IgD-negative memory B cell (primary cell): ENCODE measurements at regions not wholly inside any gene's neighbourhood (a gene's known extent, or its start where the extent isn't known, plus 50 kb on each side); places are given as distances from the start of the nearest gene placed in this dataset.
"Not testable (repeated sequence)": the region's sequence is repeated elsewhere in the genome, so short reads cannot be mapped to it uniquely, and the experiment has no call there.

ENCODE experiments used
- H3K27ac Mint-ChIP-seq, 3 donors: one replicate each; pipeline ENCODE4 v1.8.0; 2020 to 2022; ENCODE audit warnings: mild to moderate bottlenecking in 3 of 3, mixed read lengths in 3 of 3, moderate library complexity in 1 of 3
- H3K27me3 Mint-ChIP-seq: one replicate; pipeline ENCODE4 v1.8.0; 2021; ENCODE audit warnings: mixed read lengths
- H3K36me3 Mint-ChIP-seq: one replicate; pipeline ENCODE4 v1.8.0; 2020; ENCODE audit warnings: mild to moderate bottlenecking, mixed read lengths
- H3K4me1 Mint-ChIP-seq, 3 donors: one replicate each; pipeline ENCODE4 v1.8.0; 2020 to 2022; ENCODE audit warnings: mixed read lengths in 3 of 3, mild to moderate bottlenecking in 1 of 3
- H3K4me3 Mint-ChIP-seq, 4 donors: one replicate each; pipeline ENCODE4 v1.8.0; 2020 to 2022; ENCODE audit warnings: mild to moderate bottlenecking in 4 of 4, mixed read lengths in 4 of 4, moderate library complexity in 3 of 4
- H3K9me3 Mint-ChIP-seq, 3 donors: one replicate each; pipeline ENCODE4 v1.8.0; 2020 to 2021; ENCODE audit warnings: mixed read lengths in 3 of 3, mild to moderate bottlenecking in 1 of 3

DNA sequence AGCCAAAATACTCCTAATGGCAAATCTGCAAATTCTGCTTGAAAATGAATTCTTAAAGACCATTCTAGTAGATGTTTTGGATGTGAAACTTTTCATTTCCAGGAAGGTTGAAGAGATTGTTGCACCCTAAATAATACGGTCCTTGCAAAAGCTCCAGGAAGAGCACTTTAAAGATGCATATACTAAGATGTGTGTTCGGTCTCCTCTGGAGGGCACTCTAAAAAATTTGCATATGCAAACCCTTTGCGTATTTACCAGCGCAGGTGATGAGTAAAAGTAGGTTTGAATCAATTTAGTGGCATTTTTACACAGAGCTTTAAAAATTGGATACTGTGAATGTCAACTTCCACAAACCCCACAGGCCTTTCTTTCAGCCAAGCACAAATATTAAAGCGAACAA lies 378.1 kb upstream of the SORCS1 start:
- Mint-ChIP-seq H3K36me3 (peaks cover 2% of the 10 kb centered on the region), H3K27ac (no peak overlapping the region), H3K27me3 (no peaks in the 10 kb centered on the region), H3K4me3 (no peak overlapping the region), H3K4me1 (peaks cover 0 to 2% (median 0%) of the 10 kb centered on the region in 3 donors), H3K9me3 (peaks cover 0 to 6% (median 3%) of the 10 kb centered on the region in 3 donors)

DNA sequence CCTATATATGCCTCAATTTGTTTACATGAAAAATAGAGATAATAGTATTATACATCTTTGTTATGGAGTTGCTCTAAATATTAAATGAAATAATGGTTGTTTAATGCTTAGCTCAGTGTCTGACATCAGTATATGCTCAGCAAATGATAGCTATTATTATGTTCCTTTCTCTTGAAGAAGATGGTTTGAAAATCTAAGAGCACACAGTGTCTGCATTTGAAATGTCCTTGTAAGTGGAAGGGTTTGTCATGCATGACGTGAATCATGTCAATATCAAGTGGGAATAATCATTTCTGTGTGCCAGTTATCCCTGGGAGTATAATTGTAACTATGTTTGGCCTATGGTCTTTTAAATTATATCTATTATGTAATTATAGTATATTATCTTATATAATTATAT lies 377.5 kb upstream of the SORCS1 start:
- Mint-ChIP-seq H3K27me3 (no peaks in the 10 kb centered on the region), H3K4me1 (peaks cover 0 to 2% (median 0%) of the 10 kb centered on the region in 3 donors), H3K36me3 (peaks cover 2% of the 10 kb centered on the region), H3K27ac (no peak overlapping the region), H3K9me3 (peaks cover 0 to 10% (median 3%) of the 10 kb centered on the region in 3 donors), H3K4me3 (no peak overlapping the region)

DNA sequence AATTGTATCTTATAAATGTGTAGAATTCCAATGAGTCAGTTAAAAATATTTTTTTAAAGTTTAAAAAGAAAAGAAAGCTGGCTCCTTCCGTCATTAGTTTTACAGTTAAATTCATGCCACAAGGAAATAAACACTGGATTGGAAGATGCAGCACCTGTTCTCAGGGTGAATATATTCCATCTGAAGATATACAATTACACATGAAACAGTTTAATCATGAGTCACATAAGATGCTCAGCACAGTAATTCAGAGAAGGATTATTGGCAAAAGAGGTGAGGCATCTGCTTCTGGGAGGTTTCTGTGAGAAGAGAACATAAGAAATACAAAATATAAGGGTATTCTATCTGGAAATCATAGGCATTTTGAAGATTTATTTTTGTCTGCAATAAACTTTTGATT lies 376.5 kb upstream of the SORCS1 start:
- H3K9me3 Mint-ChIP-seq = peaks cover 0 to 10% (median 3%) of the 10 kb centered on the region in 3 donors
- peaks cover 2% of the 10 kb centered on the region for H3K36me3 Mint-ChIP-seq
- H3K4me1 Mint-ChIP-seq = peaks cover 0 to 2% (median 0%) of the 10 kb centered on the region in 3 donors
- H3K27ac Mint-ChIP-seq = no peak overlapping the region
- no peaks in the 10 kb centered on the region for H3K27me3 Mint-ChIP-seq
- no peak overlapping the region for H3K4me3 Mint-ChIP-seq

DNA sequence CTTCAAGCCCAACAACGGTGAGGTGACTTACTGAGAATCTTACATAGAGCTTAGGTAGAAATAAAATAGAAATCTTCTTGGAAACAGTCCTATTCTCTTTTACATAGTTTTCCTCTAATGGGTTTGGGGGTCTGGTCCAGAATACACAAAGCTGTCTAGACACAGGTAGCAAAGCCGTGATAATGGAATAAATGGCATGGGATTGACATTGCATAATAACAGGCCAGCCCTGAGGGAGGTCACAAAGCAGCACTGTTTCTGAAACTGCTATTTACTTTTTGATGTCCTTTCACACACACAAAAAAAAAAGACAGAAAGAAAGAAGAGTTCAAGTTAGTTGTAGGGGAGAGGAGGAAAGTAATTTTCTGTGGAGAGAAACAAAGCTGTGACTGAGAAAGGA lies 364.8 kb upstream of the SORCS1 start:
- H3K27ac Mint-ChIP-seq = no peak overlapping the region
- H3K27me3 Mint-ChIP-seq = no peaks in the 10 kb centered on the region
- H3K9me3 Mint-ChIP-seq = peaks cover 0 to 8% (median 0%) of the 10 kb centered on the region in 3 donors
- peaks cover 2% of the 10 kb centered on the region for H3K36me3 Mint-ChIP-seq
- no peak overlapping the region for H3K4me3 Mint-ChIP-seq
- peaks cover 0 to 1% (median 0%) of the 10 kb centered on the region in 3 donors for H3K4me1 Mint-ChIP-seq

DNA sequence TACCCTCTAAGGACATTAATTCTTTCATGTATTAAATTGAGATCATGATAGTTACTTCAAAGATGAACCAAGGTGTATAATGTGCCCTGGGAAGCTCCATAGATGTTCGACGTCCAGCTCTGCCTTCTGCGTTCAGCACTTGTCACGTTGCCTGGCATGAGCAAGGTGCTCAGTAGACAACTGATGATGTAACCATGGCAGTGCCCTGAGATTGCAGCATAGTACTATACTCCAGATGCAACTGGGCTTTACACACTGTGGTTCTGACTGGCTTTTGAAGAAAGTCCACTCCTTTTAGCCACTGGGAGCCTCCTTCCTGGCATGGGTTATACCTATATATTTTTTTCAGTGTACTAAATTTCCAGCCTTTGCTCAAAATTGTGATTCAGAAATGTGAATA lies 355.8 kb upstream of the SORCS1 start:
- Mint-ChIP-seq H3K9me3 (peaks cover 0 to 4% (median 1%) of the 10 kb centered on the region in 3 donors), H3K4me1 (peaks cover 0 to 1% (median 0%) of the 10 kb centered on the region in 3 donors)

DNA sequence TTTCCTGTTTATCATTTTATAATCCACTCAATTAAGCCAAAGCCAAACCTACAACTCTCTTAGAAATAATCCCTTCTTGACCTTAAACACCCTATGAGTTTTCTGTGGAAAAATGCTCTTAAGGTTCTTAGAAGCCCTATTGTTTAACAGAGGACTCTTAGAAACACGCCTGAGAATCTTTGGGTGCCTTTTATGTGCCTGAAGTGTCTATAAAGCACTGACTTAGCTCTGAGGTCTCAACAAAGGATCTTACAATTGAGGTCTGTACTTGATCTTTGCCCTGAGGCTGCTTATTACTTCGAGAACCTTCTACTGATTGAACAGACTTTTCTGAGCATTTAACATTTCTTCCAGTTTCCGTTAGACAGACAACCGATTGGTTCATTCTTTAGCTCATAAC lies 353.3 kb upstream of the SORCS1 start:
- no peak overlapping the region for H3K4me3 Mint-ChIP-seq
- H3K27ac Mint-ChIP-seq = no peak overlapping the region
- no peaks in the 10 kb centered on the region for H3K4me1 Mint-ChIP-seq
- H3K27me3 Mint-ChIP-seq = no peaks in the 10 kb centered on the region
- peaks cover 0 to 4% (median 0%) of the 10 kb centered on the region in 3 donors for H3K9me3 Mint-ChIP-seq
- H3K36me3 Mint-ChIP-seq = peaks cover 5% of the 10 kb centered on the region

More for the DNA sequence above, 355.8 kb upstream of the SORCS1 start:
- H3K36me3 Mint-ChIP-seq = peaks cover 5% of the 10 kb centered on the region
- H3K4me3 Mint-ChIP-seq = no peak overlapping the region
- no peak overlapping the region for H3K27ac Mint-ChIP-seq
- H3K27me3 Mint-ChIP-seq = no peaks in the 10 kb centered on the region

DNA sequence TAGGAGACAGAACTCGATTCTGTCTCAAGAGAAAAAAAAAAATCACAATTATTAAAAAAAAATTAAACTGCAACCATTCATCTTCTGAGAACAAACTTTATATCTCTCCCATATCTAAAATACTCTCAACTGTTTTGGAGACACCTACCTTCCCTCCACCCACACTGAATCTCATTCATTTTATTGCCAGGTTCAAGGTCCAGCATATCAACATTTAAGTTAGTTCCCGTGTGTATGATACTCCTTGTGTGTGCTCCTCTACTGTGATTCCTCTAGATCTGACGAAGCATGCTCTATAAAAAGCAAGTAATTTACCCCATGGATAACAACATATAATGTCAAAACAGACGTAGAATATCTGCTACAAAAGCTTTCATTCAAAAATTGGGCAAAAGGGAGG lies 351.8 kb upstream of the SORCS1 start:
- Mint-ChIP-seq H3K9me3 (peaks cover 0 to 4% (median 0%) of the 10 kb centered on the region in 3 donors), H3K4me3 (no peak overlapping the region)

DNA sequence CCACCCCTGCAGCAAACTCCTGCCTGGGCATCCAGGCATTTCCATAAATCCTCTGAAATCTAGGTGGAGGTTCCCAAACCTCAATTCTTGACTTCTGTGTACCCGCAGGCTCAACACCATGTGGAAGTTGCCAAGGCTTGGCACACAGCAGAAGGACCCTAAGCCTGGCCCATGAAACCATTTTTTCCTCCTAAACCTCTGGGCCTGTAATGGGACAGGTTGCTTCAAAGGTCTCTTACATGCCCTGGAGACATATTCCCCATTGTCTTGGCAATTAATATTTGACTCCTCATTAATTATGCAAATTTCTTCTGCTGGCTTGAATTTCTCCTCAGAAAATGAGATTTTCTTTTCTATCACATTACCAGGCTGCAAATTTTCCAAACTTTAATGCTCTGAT lies 339.5 kb upstream of the SORCS1 start:
- H3K4me3 Mint-ChIP-seq, H3K27me3 Mint-ChIP-seq, H3K27ac Mint-ChIP-seq, H3K4me1 Mint-ChIP-seq, H3K36me3 Mint-ChIP-seq: not testable (repeated sequence)
- H3K9me3 Mint-ChIP-seq = peaks cover 0 to 12% (median 11%) of the 10 kb centered on the region in 3 donors

More for the DNA sequence above, 351.8 kb upstream of the SORCS1 start:
- H3K4me1 Mint-ChIP-seq = no peaks in the 10 kb centered on the region
- peaks cover 3% of the 10 kb centered on the region for H3K36me3 Mint-ChIP-seq
- no peak overlapping the region for H3K27ac Mint-ChIP-seq
- H3K27me3 Mint-ChIP-seq = no peaks in the 10 kb centered on the region

DNA sequence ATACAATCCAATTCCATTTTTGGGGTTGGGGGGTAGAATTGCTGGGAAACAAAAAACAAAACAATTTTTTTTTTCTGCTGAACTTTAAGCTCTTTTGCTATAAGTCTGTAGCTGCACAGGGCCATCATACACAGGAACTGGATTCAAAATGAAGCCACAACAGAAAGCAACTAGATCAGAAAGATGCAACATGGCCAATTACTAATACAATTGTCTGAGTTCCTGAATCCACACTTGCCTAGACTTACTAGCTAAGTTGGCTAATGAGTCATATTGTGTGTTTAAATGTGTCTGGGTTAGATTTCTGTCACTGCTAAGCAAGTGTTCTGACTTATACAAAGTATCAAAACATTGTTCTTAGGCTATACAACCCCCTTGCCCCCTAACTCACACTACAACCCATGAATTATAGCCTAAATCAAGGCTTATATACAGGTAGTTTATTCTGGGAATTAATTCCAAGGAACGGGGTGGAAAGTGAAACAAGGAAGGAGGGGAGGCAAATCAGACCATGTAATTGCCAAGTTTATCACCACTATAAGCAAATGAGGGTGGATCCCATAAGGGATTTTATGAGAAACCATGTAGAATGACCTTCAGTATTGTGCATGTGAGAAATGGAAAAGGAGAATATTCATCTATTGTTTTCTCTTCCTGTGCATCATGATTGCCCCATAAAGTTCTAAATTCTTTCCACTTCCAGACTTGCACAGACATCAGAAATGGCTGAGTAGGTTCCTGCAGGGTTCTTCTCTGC lies 337.9 kb upstream of the SORCS1 start:
- Mint-ChIP-seq H3K9me3 (peaks cover 0 to 11% (median 9%) of the 10 kb centered on the region in 3 donors), H3K4me3 (no peak overlapping the region), H3K4me1 (no peaks in the 10 kb centered on the region), H3K27ac (no peak overlapping the region), H3K27me3 (no peaks in the 10 kb centered on the region), H3K36me3 (no peaks in the 10 kb centered on the region)

DNA sequence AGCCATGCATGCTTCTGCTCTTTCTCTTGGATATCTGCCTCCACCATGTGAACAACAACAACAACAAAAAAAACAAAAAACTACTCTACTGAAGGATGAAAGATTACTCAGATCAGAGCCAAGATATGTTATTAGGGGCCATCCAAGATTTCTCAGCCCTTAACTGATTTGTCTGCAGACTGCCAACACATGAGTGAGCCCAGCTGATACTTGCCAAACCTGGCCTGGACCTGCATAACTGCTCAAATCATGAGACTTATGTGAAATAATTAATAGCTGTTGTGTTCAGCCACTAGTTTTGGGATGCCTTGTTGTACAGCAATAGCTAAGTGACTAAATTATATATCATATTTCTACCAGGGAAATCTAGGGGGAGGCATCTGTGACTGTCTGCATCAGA lies 334.5 kb upstream of the SORCS1 start:
- no peaks in the 10 kb centered on the region for H3K36me3 Mint-ChIP-seq
- H3K4me1 Mint-ChIP-seq = peaks cover 0 to 1% (median 0%) of the 10 kb centered on the region in 3 donors
- H3K4me3 Mint-ChIP-seq = no peak overlapping the region
- no peak overlapping the region for H3K27ac Mint-ChIP-seq
- H3K9me3 Mint-ChIP-seq = peaks cover 0 to 14% (median 4%) of the 10 kb centered on the region in 3 donors
- no peaks in the 10 kb centered on the region for H3K27me3 Mint-ChIP-seq

DNA sequence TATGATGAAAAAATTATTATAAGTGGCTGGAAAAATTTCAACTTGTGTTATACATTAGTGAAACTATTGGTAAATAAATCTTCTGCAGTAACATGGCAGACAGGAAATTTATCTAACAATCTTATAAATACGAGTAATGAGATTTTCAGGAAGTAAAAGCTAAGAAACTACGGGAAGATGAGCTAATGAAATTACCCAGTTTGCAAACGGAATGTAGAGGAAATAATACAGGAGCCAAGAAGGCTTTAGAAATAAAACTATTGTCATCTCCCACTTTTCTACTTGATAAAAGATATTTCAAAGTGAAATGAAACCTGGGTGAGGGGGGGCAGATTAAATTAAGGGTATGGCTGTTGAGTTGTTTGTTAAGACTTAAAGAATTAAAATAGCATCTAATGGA lies 332.5 kb upstream of the SORCS1 start:
- Mint-ChIP-seq H3K36me3 (no peaks in the 10 kb centered on the region), H3K4me3 (no peak overlapping the region), H3K4me1 (peaks cover 0 to 1% (median 0%) of the 10 kb centered on the region in 3 donors), H3K27ac (no peak overlapping the region), H3K27me3 (no peaks in the 10 kb centered on the region), H3K9me3 (peaks cover 0 to 7% (median 0%) of the 10 kb centered on the region in 3 donors)

DNA sequence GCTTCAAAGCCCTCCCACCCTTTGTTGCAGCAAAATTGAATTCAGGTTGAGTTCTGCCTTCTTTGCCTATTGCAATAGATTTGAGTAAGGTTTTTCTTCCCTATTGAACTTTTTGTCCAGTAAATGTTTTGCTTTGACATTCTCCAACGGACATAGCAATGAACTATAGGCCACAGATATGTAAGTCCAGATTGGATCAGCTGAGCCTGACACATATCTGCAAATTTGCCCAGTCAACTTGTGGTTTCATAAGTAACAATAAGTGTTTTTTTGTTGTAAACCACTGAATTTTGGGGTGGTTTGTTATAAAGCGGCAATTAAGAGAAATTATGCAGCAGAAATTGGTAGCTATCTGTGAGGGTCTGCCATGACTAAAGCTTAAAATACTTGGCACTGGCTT lies 332.1 kb upstream of the SORCS1 start:
- Mint-ChIP-seq H3K27me3 (no peaks in the 10 kb centered on the region), H3K4me3 (no peak overlapping the region)

DNA sequence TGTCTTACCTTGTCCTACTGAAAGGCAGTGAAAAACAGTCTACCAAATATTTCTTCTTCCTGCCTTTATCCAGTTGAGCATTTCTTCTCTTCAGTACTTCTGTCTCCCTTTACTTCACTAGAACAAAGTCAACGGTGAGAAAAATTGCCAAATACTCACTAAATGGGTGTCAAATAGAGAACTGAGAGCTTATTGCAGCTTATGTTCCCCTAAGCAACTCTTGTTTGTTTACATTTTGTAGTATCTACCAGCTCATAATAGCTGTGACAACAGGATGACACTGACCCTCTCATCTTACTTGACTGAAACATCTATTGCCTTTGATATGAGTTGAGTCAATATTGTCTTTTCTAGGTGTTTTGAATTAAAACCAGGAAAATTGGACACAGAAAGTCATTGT lies 327.9 kb upstream of the SORCS1 start:
- Mint-ChIP-seq H3K36me3 (no peaks in the 10 kb centered on the region), H3K27ac (no peak overlapping the region), H3K9me3 (peaks cover 0 to 7% (median 0%) of the 10 kb centered on the region in 3 donors), H3K4me1 (peaks cover 0 to 3% (median 1%) of the 10 kb centered on the region in 3 donors), H3K4me3 (no peak overlapping the region), H3K27me3 (no peaks in the 10 kb centered on the region)

More for the DNA sequence above, 332.1 kb upstream of the SORCS1 start:
- Mint-ChIP-seq H3K27ac (no peak overlapping the region), H3K4me1 (peaks cover 0 to 1% (median 0%) of the 10 kb centered on the region in 3 donors), H3K36me3 (no peaks in the 10 kb centered on the region), H3K9me3 (peaks cover 0 to 7% (median 0%) of the 10 kb centered on the region in 3 donors)

DNA sequence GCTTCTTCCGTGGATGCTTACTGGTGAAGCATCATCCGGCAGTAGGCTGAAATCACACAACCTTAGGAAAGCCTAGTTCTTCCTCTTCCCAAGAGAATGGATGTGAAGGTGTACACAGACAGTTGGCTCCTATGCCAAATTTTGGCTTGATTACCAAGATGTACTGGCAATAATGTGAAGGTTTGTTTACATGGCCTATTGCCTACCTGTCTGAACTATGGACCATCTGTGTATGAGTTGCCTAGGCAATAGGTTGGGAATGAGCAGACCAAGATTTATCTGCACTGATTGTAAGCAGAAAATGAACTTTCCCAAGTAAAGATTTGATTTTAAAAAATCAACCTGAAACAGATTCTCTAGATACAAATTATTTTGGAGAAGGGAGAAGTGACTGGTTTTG lies 325.9 kb upstream of the SORCS1 start:
- Mint-ChIP-seq H3K4me3 (no peak overlapping the region), H3K27ac (no peak overlapping the region), H3K36me3 (no peaks in the 10 kb centered on the region), H3K9me3 (peaks cover 0 to 4% (median 2%) of the 10 kb centered on the region in 3 donors), H3K27me3 (no peaks in the 10 kb centered on the region), H3K4me1 (peaks cover 0 to 3% (median 1%) of the 10 kb centered on the region in 3 donors)

DNA sequence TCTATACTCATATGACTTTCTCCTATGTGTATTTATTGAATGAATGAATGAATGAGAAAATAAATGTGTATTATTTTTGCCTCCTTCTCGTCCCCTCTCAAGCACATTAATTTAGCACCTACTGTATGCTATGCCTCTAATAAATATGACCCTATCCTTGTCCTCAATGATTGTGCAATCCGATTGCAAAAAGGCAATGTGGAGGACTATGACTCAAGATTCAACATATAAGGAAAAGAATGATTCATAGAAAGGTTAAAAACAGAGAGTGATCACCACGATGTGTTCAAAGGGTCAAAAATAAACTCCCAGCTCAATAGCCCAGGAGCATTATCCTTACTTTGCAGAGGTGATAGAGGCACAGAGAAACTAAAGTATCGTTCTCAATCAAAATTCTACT lies 322.8 kb upstream of the SORCS1 start:
- no peaks in the 10 kb centered on the region for H3K27me3 Mint-ChIP-seq
- no peak overlapping the region for H3K4me3 Mint-ChIP-seq
- H3K4me1 Mint-ChIP-seq = peaks cover 0 to 3% (median 0%) of the 10 kb centered on the region in 3 donors
- H3K9me3 Mint-ChIP-seq = peaks cover 0 to 3% (median 3%) of the 10 kb centered on the region in 3 donors
- H3K36me3 Mint-ChIP-seq = no peaks in the 10 kb centered on the region
- H3K27ac Mint-ChIP-seq = no peak overlapping the region

DNA sequence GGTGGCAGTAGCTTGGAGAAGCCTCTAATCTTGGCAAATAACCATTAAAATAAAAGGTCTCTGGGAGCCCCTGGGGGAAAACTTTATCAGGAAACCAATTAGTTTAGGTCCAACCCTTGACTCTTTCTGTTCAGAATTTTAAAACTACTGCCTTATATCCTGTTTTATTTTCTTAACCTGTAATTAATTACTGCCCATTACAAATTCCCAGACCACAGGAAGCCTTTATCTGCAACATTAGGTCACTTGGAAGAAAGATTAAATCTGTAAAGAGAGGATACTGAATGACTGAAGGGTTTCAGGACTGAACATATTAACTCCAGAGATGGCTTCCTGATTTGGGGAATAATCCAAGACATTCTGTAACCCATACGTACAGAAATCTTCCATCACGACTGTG lies 320.5 kb upstream of the SORCS1 start:
- H3K36me3 Mint-ChIP-seq = no peaks in the 10 kb centered on the region
- no peak overlapping the region for H3K4me3 Mint-ChIP-seq
- H3K9me3 Mint-ChIP-seq = peaks cover 0 to 3% (median 3%) of the 10 kb centered on the region in 3 donors
- peak overlapping the region in 1 of 3 donors; percentile 54 for H3K27ac Mint-ChIP-seq
- peaks cover 0 to 2% (median 0%) of the 10 kb centered on the region in 3 donors for H3K4me1 Mint-ChIP-seq
- no peaks in the 10 kb centered on the region for H3K27me3 Mint-ChIP-seq
